NCI-H69 (cell line): ENCODE measurements at regions not wholly inside any gene's neighbourhood (a gene's known extent, or its start where the extent isn't known, plus 50 kb on each side); places are given as distances from the start of the nearest gene placed in this dataset.
"Not testable (repeated sequence)": the region's sequence is repeated elsewhere in the genome, so short reads cannot be mapped to it uniquely, and the experiment has no call there.

Experiments
- DNase-seq: peaks from one replicate; lab custom pipeline; 2025; lab: John Stamatoyannopoulos, UW

- DNase-seq, result no peak
Observed at GRCh38 chr6:37580176-37580955, 80.7 kb upstream of the CCDC167 start.

- no peak for DNase-seq
Observed at GRCh38 chr6:37579444-37580067, 79.9 kb upstream of the CCDC167 start.

DNA sequence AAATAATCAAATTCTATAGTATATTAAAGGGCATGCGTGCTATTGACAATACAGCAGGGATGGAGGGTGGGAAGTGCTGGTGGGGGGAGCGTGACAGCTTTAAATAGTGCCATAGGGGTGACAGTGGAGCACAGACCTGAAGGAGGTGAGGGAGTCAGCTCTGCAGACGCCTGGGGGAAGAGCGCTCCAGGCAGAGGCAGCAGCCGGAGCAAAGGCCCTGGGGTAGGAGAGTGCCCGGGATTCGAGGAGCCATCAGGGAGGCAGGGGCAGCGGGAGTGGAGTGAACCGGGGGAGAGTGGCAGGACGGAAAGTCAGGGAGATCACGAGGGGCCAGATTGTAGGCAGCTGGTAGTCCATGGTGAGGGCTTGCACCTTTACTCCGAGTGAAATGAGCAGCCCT, 78.4 kb upstream of the CCDC167 start:
- no peak for DNase-seq

DNA sequence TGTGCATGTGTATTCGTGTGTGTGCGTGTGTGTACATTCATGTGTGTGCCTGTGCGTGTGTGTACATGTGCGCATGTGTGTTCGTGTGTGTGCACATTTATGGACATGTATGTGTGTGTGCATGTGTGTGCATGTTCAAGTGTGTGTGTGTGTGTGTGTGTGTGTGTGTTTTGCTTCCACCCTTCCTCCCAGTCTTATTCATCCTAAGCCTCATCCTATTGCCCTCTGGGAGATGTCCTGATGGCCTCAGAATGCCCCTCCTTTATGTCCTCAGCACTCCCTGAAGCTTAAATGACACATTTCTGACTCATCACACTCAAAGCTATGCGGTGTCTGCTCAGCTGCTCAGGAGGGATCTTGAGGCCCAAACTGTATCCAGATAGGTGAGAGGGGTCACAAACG, 76.6 kb upstream of the CCDC167 start:
- DNase-seq, result no peak

- peak; percentile 22 for DNase-seq
Observed at GRCh38 chr6:37575221-37575620, 75.5 kb upstream of the CCDC167 start.

- no peak for DNase-seq
Observed at GRCh38 chr6:37572334-37572733, 72.6 kb upstream of the CCDC167 start.

GRCh38 chr6:37570482-37571133, 70.9 kb upstream of the CCDC167 start:
- peak; percentile 50 for DNase-seq

DNA sequence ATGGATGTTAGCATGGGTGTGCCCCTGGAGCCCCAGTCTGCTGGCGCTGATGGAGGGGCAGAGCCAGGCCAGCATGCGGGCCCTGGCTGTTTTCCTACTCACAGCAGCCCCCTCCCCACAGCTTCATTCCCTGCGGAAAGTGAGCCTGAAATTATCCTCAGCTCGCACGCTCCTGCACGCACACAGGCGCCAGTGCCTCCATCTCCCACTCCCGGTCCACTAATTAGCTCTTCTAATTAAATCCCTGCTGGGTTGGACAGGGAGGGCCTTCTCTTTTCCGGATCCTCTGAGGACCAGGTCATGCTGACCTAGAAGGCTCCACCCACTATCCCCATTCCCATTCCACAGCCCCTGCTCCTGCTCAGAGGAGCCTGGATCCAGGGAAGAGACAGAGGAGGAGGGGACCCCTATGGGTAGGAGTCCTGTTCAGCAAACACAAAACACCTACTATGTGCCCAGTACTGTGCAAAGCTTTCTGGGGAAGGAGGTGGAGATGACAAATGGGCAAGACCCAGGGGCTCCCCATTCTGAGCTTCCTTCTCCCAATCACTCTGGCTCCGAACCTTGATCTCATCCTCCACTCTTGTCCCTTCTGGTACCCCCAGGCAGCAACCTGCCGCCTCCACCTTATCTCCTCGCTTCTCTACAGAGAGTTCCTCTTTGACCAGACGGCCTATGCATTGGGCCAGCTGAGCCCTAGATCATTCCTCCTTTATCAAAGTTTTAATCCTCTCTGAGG, 70.2 kb upstream of the CCDC167 start:
- DNase-seq, result peak; percentile 80

GRCh38 chr6:37569317-37569716, 69.6 kb upstream of the CCDC167 start:
- DNase-seq, result no peak

DNA sequence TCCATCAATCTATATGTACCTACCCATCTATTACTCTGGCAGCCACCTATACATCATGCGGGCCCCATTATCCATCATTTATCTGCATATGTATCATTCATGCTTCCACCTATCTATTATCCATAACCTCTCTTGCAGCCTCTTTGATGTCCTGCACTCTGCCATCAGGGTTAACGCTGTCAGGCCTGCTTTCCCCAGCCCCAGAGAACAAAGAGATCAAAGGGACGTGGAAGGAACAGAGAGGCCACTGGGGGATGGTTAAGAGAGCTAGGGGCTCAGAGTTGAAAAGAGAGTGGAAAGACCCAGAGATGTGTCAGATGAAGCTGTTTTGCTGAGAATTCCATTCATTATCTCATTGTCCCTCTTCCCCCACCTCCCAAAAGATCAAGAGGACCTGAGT, 67.3 kb upstream of the CCDC167 start:
- DNase-seq, result no peak

GRCh38 chr6:37566111-37566949, 66.6 kb upstream of the CCDC167 start:
- DNase-seq, result peak; percentile 88

DNA sequence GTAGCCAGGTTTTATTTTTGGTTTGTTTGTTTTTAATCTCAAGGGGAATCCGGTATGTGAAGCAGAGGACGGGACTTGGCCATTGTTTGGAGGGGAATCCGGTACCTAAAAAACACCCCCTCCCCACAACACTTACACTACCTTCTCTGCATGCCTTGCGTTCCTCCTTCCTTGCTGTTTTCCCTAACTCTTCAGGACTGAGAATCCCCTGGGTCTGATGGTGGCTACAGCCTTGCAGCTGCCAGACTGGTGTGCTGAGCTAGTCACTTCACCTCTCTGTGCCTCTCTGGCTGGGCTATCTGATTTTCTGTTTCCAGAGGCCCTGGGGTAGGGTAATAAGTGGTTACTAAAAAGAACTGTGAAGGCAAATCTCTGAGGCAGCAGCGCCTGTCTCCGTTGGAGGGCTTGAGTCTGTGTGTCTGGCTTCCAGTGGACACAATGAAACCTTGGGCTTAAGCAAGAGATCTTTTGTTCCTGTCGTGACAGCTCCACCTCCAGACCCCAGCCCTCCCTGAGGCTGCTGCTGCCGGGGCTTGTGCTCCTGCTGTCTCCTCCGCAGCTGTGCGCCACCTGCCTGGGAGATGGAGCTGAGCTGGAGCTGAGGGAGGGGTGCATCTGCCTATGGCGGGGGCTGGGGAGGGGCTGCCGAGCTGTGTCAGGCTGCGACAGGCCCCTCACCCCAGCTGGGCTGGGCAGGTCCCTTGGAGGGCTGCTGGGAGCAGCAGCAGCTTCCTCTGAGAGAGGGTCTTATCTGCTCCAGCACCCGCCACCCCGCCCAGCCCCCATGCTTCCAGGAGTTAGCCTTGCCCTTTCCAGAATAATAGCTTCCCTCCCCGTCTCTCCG, 65.8 kb upstream of the CCDC167 start:
- peak; percentile 92 for DNase-seq

GRCh38 chr6:37562926-37563288, 63.2 kb upstream of the CCDC167 start:
- DNase-seq, result not testable (repeated sequence)

- no peak for DNase-seq
Observed at GRCh38 chr6:37561361-37561760, 61.7 kb upstream of the CCDC167 start.

GRCh38 chr6:37560737-37561103, 61.0 kb upstream of the CCDC167 start:
- DNase-seq, result no peak

- no peak for DNase-seq
Observed at GRCh38 chr6:37559501-37559900, 59.8 kb upstream of the CCDC167 start.

GRCh38 chr6:37559050-37559449, 59.4 kb upstream of the CCDC167 start:
- DNase-seq, result no peak

GRCh38 chr6:37558646-37559045, 59.0 kb upstream of the CCDC167 start:
- no peak for DNase-seq

DNA sequence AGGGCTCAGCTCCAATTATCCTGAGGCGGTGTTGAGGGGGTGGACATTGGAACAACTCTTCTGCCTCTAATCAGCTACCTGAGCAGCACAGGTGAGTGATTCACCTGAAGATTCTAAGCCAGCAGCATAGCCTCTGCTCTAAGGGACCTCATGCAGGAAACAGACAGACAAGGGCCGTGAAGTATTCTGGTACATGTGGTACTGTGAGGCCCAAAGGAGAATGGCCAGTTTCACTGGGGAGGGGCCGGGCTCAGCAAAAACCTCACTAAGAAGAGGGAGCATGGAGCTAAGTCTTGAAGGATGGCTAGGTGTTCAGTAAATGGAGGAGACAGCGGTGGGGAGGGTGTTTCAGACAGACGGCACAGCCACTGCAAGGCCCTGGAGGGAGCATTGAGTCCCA, 58.5 kb upstream of the CCDC167 start:
- no peak for DNase-seq

DNA sequence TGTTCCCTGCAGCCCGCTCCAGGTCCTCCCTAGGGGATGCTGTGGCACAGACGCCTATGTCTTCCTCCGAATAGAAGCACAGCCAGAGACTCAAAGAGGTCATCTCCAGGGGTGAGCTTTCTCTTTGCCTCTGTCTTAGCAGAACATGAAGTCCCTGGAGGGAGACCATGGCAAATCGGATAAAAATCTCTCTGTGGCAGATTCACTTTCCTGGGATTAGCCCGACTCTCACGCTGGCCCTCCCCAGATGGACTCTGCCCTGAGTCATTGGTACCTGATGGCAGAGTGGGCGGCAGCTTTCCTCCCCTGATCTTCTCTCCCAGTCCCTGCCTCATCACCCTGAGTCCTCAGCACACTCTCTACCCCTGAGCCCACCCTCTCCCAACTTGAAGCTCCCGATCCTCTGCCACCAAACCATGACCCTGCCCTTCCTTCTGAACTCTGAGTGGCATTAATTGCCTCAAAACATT, 58.0 kb upstream of the CCDC167 start:
- DNase-seq, result no peak
